GM12873 (cell line): ENCODE measurements at regions not wholly inside any gene's neighbourhood (a gene's known extent, or its start where the extent isn't known, plus 50 kb on each side); places are given as distances from the start of the nearest gene placed in this dataset.

ENCODE experiments used
- TF ChIP-seq, protein P1 (sequence below): IDR thresholded peaks from 2 replicates; pipeline ENCODE4 v1.5.1; 2012; ENCODE audit warnings: low read depth, mild to moderate bottlenecking, moderate library complexity, low read length, control low read depth; ENCODE audit not compliant: insufficient read depth; ENCODE audit errors: missing control alignments

- TF ChIP-seq, protein P1, sequence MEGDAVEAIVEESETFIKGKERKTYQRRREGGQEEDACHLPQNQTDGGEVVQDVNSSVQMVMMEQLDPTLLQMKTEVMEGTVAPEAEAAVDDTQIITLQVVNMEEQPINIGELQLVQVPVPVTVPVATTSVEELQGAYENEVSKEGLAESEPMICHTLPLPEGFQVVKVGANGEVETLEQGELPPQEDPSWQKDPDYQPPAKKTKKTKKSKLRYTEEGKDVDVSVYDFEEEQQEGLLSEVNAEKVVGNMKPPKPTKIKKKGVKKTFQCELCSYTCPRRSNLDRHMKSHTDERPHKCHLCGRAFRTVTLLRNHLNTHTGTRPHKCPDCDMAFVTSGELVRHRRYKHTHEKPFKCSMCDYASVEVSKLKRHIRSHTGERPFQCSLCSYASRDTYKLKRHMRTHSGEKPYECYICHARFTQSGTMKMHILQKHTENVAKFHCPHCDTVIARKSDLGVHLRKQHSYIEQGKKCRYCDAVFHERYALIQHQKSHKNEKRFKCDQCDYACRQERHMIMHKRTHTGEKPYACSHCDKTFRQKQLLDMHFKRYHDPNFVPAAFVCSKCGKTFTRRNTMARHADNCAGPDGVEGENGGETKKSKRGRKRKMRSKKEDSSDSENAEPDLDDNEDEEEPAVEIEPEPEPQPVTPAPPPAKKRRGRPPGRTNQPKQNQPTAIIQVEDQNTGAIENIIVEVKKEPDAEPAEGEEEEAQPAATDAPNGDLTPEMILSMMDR: no peak
Measured at GRCh38 chr13:106151056-106151699, 384.3 kb downstream of the EFNB2 start.

DNA sequence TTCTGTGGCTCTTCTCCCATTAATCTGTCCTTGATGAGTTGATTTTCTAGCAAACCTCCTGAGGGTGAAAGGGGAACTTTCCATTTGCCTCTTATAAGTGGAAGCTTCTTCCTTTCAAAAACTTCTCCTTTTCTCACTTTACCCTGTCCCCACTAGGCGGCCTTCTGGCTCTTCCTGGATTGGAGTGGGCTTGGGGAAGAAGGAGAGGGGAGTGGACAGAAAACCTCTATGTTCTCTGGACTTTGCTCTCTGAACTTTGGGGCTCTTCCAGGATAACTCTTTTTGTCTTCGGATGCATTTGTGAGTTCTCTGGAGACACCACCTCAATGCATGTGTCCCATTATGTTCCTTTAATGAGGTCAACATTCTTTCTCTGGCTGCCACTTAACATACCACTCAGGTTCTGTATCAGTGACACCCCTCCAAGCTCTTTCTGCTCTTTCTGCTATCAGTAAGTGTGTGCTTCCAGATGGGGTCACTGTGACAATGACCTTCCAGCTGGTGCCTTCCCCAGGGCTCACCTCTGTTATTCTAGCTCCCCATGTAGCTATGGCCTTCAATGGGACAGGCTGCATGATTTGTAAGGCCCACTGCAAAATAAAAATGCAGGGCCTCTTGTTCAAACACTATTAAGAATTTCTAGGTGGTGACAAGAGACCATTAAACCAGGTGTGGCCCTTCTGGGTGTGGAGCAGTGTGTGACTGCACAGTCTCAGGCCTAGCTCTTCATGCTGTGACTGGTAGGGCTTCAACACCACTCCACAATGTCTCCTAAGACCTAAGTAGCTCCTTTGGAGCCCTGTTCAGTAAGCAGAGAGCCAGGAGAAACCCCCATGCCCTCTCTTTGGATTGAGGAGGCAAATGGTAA lies 389.2 kb downstream of the EFNB2 start:
- TF ChIP-seq, protein P1: no peak

GRCh38 chr13:106145070-106145469 lies 390.4 kb downstream of the EFNB2 start:
- TF ChIP-seq, protein P1: no peak

DNA sequence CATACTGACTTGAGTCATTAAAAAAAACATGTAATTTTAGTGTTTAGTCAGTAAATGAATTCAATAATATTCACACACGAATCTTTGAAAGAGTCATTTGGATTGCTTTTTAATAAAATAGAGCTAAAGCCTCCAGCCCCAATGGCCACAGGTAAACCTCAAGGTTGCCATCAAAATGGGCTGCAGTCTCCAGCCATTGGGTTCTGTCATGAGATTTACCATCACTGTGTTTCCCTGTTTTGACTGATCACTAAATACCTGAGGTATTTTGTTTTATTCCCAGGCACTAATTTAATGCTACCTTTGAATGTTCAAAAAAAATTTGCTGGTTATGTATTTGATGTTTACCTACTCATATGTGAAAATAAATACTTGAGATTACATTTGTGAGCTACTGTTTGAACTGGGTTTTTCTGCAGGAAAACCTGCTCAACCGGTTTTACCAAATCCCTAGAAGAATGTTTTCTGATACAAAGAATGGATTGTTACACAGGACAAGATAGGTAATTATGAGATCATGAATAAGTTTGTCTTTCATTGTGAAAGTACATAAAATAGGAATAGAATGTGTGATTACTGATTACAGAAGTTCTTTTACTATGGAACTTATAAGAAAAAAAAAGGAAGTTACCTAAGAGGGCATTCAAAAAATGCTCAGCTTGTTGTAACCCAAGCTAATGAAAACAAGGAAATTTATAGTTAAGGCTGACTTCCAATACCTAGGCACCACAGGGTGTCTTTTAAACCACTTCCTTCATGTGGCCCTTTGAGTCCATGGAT lies 391.3 kb downstream of the EFNB2 start:
- TF ChIP-seq, protein P1: no peak

DNA sequence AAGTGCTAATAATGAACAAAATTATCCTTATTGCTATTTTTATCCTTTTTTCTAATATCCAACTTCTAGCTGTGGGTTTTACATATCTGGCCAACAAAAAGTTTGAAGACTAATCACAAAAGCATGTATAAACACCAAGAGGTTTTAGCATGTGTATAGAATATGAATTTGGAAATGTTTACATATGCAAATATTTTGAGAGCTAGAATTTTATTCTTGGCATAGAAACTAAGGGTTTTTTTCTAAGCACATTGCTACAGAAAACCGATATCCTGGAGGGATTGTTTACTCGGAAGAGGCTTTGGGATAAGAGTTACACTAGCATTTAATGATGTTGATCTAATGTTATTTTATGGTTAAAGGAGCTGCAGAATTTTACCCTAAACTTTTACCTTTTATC lies 392.1 kb downstream of the EFNB2 start:
- TF ChIP-seq, protein P1: no peak

GRCh38 chr13:106140476-106140875 lies 395.0 kb downstream of the EFNB2 start:
- TF ChIP-seq, protein P1: no peak

DNA sequence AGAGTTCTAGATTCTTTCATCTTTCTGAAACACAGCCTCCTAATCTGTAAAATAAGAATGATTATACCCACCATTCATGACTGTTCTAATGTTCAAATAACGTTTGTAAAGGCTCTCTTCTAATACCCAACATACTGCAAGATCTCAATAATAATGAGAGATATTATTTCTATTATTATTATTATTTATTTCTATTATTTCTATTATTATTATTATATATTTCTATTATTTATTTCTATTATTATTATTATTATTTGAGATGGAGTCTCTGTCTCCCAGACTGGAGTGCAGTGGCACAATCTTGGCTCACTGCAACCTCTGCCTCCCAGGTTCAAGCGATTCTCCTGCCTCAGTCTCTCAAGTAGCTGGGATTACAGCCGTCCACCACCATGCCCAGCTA lies 395.5 kb downstream of the EFNB2 start:
- TF ChIP-seq, protein P1: no peak
